Parathyroid adenoma (tissue), 2 donors: ENCODE measurements at regions not wholly inside any gene's neighbourhood (a gene's known extent, or its start where the extent isn't known, plus 50 kb on each side); places are given as distances from the start of the nearest gene placed in this dataset.

ENCODE experiments used
- H2AFZ ChIP-seq: fragments of 300-600 bp; sonication (generic); one replicate; pipeline ENCODE4 v1.7.0; 2017; ENCODE audit warnings: antibody characterized with exemption, mild to moderate bottlenecking
- H3K27ac ChIP-seq: fragments of 300-600 bp; sonication (generic); one replicate; pipeline ENCODE4 v1.7.0; 2017
- H3K27me3 ChIP-seq: fragments of 300-600 bp; sonication (generic); one replicate; pipeline ENCODE4 v1.7.0; 2017; ENCODE audit warnings: low read length; ENCODE audit not compliant: control insufficient read depth, insufficient read depth
- H3K36me3 ChIP-seq: fragments of 300-600 bp; sonication (generic); one replicate; pipeline ENCODE4 v1.7.0; 2017; ENCODE audit warnings: low read length; ENCODE audit not compliant: control insufficient read depth, insufficient read depth
- H3K4me1 ChIP-seq: fragments of 300-600 bp; sonication (generic); one replicate; pipeline ENCODE4 v1.7.0; 2017; ENCODE audit warnings: control low read depth
- H3K4me2 ChIP-seq: fragments of 300-600 bp; sonication (generic); one replicate; pipeline ENCODE4 v1.7.0; 2017; ENCODE audit warnings: low read length
- H3K4me3 ChIP-seq: fragments of 300-600 bp; sonication (generic); one replicate; pipeline ENCODE4 v1.7.0; 2017; ENCODE audit warnings: low read depth, low read length
- H3K79me2 ChIP-seq: fragments of 300-600 bp; sonication (generic); one replicate; pipeline ENCODE4 v1.7.0; 2017; ENCODE audit warnings: control low read depth
- H3K9ac ChIP-seq: fragments of 300-600 bp; sonication (generic); one replicate; pipeline ENCODE4 v1.7.0; 2017; ENCODE audit warnings: mild to moderate bottlenecking
- H3K9me3 ChIP-seq: fragments of 300-600 bp; sonication (generic); one replicate; pipeline ENCODE4 v1.7.0; 2017; ENCODE audit warnings: low read length; ENCODE audit not compliant: control insufficient read depth
- CTCF ChIP-seq: fragments of 300-600 bp; sonication (generic); IDR thresholded peaks from one replicate; pipeline ENCODE4 v1.7.0; 2017; ENCODE audit warnings: antibody characterized with exemption, mild to moderate bottlenecking
- donor health status: primary hyperparathyroidism.

- Histone ChIP-seq H3K79me2 (no peaks in the 10 kb centered on the region), H3K4me3 (no peak overlapping the region), H2AFZ (no peak overlapping the region), H3K27ac (no peak overlapping the region), H3K9ac (no peak overlapping the region), H3K4me2 (no peak overlapping the region), H3K9me3 (no peaks in the 10 kb centered on the region), H3K4me1 (no peaks in the 10 kb centered on the region), H3K27me3 (no peaks in the 10 kb centered on the region), H3K36me3 (no peaks in the 10 kb centered on the region)
- TF ChIP-seq CTCF = no peak
Measured at GRCh38 chr14:34220378-34220706, 241.7 kb downstream of the SPTSSA start.

- no peak for TF ChIP-seq CTCF
Measured at GRCh38 chr14:34219661-34220377, 242.2 kb downstream of the SPTSSA start.

GRCh38 chr14:34218881-34219280, 243.2 kb downstream of the SPTSSA start:
- H3K79me2 ChIP-seq = no peaks in the 10 kb centered on the region
- no peaks in the 10 kb centered on the region for H3K36me3 ChIP-seq
- no peak overlapping the region for H3K4me3 ChIP-seq
- no peaks in the 10 kb centered on the region for H3K27me3 ChIP-seq
- H3K27ac ChIP-seq = no peak overlapping the region
- no peak overlapping the region for H3K4me2 ChIP-seq
- no peaks in the 10 kb centered on the region for H3K4me1 ChIP-seq
- no peak overlapping the region for H2AFZ ChIP-seq
- no peak for TF ChIP-seq CTCF
- H3K9me3 ChIP-seq = no peaks in the 10 kb centered on the region
- no peak overlapping the region for H3K9ac ChIP-seq

More at GRCh38 chr14:34219661-34220377, 242.2 kb downstream of the SPTSSA start:
- H3K36me3 ChIP-seq = no peaks in the 10 kb centered on the region
- no peaks in the 10 kb centered on the region for H3K79me2 ChIP-seq
- H3K27ac ChIP-seq = no peak overlapping the region
- no peak overlapping the region for H3K4me2 ChIP-seq
- no peaks in the 10 kb centered on the region for H3K27me3 ChIP-seq
- no peak overlapping the region for H3K9ac ChIP-seq
- H3K4me3 ChIP-seq = no peak overlapping the region
- H3K9me3 ChIP-seq = no peaks in the 10 kb centered on the region
- no peaks in the 10 kb centered on the region for H3K4me1 ChIP-seq
- H2AFZ ChIP-seq = no peak overlapping the region

GRCh38 chr14:34214961-34215360, 247.1 kb downstream of the SPTSSA start:
- H2AFZ ChIP-seq = no peak overlapping the region
- no peak for TF ChIP-seq CTCF
- no peak overlapping the region for H3K9ac ChIP-seq
- no peaks in the 10 kb centered on the region for H3K4me1 ChIP-seq
- H3K4me3 ChIP-seq = no peak overlapping the region
- no peaks in the 10 kb centered on the region for H3K27me3 ChIP-seq
- H3K79me2 ChIP-seq = no peaks in the 10 kb centered on the region
- no peak overlapping the region for H3K4me2 ChIP-seq
- H3K27ac ChIP-seq = no peak overlapping the region
- H3K36me3 ChIP-seq = no peaks in the 10 kb centered on the region
- no peaks in the 10 kb centered on the region for H3K9me3 ChIP-seq

- H3K27me3 ChIP-seq = no peaks in the 10 kb centered on the region
- H3K9me3 ChIP-seq = no peaks in the 10 kb centered on the region
- no peak overlapping the region for H3K27ac ChIP-seq
- H3K4me1 ChIP-seq = no peaks in the 10 kb centered on the region
- H3K4me2 ChIP-seq = no peak overlapping the region
- H3K4me3 ChIP-seq = no peak overlapping the region
- H2AFZ ChIP-seq = no peak overlapping the region
- no peak for TF ChIP-seq CTCF
- H3K36me3 ChIP-seq = no peaks in the 10 kb centered on the region
- H3K9ac ChIP-seq = no peak overlapping the region
- H3K79me2 ChIP-seq = no peaks in the 10 kb centered on the region
Measured at GRCh38 chr14:34213332-34213731, 248.7 kb downstream of the SPTSSA start.
